ENCODE measurements at regions not wholly inside any gene's neighbourhood (a gene's known extent, or its start where the extent isn't known, plus 50 kb on each side); places are given as distances from the start of the nearest gene placed in this dataset.

GRCh38 chr5:162456086-162456485 is 388.5 kb downstream of the GABRG2 start:
- TF ChIP-seq EP300 (IDR thresholded peaks at IDR 0.05) (no peak), ESRRA (IDR thresholded peaks at IDR 0.05; ENCODE audit: borderline replicate concordance, low read length) (no peak), RNF2 (IDR thresholded peaks at IDR 0.05; ENCODE audit: borderline replicate concordance, low read depth) (no peak), CTCF (IDR thresholded peaks at IDR 0.05) (no peak), MAFK (IDR thresholded peaks at IDR 0.05; ENCODE audit: partially characterized antibody) (no peak), POLR2A (IDR thresholded peaks at IDR 0.05; ENCODE audit: low read length) (no peak), CEBPB (IDR thresholded peaks at IDR 0.05) (no peak)
